Smooth muscle cell (in vitro differentiated cells): ENCODE measurements at regions not wholly inside any gene's neighbourhood (a gene's known extent, or its start where the extent isn't known, plus 50 kb on each side); places are given as distances from the start of the nearest gene placed in this dataset.

Experiments used
- DNase-seq: peaks from one replicate; lab custom pipeline; 2025; ENCODE audit not compliant: unreplicated experiment; lab: John Stamatoyannopoulos, UW
- H2AFZ ChIP-seq: fragments of 200-600 bp; sonication (generic); 2 replicates; pipeline ENCODE4 v1.6.0; 2016; ENCODE audit warnings: antibody characterized with exemption, low read depth, mild to moderate bottlenecking
- H3F3A ChIP-seq: fragments of 200-600 bp; sonication (generic); 2 replicates; pipeline ENCODE4 v1.6.0; 2017; ENCODE audit warnings: antibody characterized with exemption, low read depth
- H3K27ac ChIP-seq: fragments of 200-600 bp; sonication (generic); 2 replicates; pipeline ENCODE4 v1.5.1; 2016; ENCODE audit warnings: low read depth, mild to moderate bottlenecking
- H3K27me3 ChIP-seq: fragments of 200-600 bp; sonication (generic); 2 replicates; pipeline ENCODE4 v1.6.1; 2016; ENCODE audit warnings: low read depth, mild to moderate bottlenecking
- H3K36me3 ChIP-seq: fragments of 200-600 bp; sonication (generic); 2 replicates; pipeline ENCODE4 v1.5.1; 2016; ENCODE audit warnings: low read depth
- H3K4me1 ChIP-seq: fragments of 200-600 bp; sonication (generic); 2 replicates; pipeline ENCODE4 v1.5.1; 2016; ENCODE audit warnings: low read depth
- H3K4me2 ChIP-seq: fragments of 200-600 bp; sonication (generic); 2 replicates; pipeline ENCODE4 v1.6.0; 2016; ENCODE audit warnings: mild to moderate bottlenecking
- H3K4me3 ChIP-seq: fragments of 200-600 bp; sonication (generic); 2 replicates; pipeline ENCODE4 v1.5.1; 2016; ENCODE audit warnings: mild to moderate bottlenecking
- H3K79me2 ChIP-seq: fragments of 200-600 bp; sonication (generic); 2 replicates; pipeline ENCODE4 v1.6.0; 2016; ENCODE audit warnings: low read depth, mild to moderate bottlenecking
- H3K9ac ChIP-seq: fragments of 200-600 bp; sonication (generic); 2 replicates; pipeline ENCODE4 v1.6.0; 2016; ENCODE audit warnings: low read depth
- H3K9me3 ChIP-seq: fragments of 200-600 bp; sonication (generic); replicated peaks from 2 replicates; pipeline ENCODE4 v1.5.1; 2016; ENCODE audit warnings: low read depth
- H4K20me1 ChIP-seq: fragments of 200-600 bp; sonication (generic); 2 replicates; pipeline ENCODE4 v1.6.0; 2016; ENCODE audit warnings: low read depth
- WGBS: methylation state at CpG from one replicate; pipeline ENCODE4 v1.1.7; 2016; ENCODE audit warnings: low lambda C conversion rate; 5-methylcytosine and 5-hydroxymethylcytosine counted together
- TF ChIP-seq, protein P1 (sequence below): fragments of 200-600 bp; sonication (generic); IDR thresholded peaks from 2 replicates; pipeline ENCODE4 v1.5.1; 2017; ENCODE audit warnings: borderline replicate concordance, mild to moderate bottlenecking, antibody characterized with exemption; ENCODE audit not compliant: insufficient read depth, poor library complexity, severe bottlenecking

DNA sequence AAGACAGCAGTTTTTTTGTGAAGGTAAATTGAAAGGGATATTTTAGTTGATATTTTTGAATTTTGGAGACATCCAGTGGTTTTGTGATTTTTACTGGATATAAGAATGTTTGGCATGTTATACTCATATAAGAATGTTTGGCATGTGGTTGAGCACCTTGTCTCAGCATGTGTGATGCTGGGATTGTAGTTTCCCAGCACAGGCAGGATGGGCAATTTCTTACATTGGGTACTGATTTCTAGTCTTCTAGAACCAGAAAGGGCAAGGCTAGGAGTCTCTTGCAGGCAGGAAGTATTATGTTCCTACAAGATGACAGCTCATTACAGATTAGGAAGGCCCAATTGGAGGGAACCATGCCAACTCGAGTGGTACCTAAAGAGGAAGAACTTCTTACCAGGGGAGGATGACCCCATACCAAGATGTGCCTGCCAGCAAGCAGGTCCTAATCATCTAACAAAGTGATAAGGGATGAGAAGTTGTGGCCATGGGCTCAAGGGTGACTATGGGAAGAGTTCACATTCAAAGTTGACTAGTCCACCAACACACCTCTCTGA lies 377.8 kb downstream of the UTRN start:
- no peaks in the 10 kb centered on the region for H3K36me3 ChIP-seq
- H3K9me3 ChIP-seq = no peaks in the 10 kb centered on the region
- 88% methylated on average over 1 of the region's 1 CpG for WGBS
- no peak overlapping the region for H3K27ac ChIP-seq
- DNase-seq = no peak
- no peak overlapping the region for H2AFZ ChIP-seq
- no peak overlapping the region for H3K4me3 ChIP-seq
- no peak overlapping the region for H3K9ac ChIP-seq
- H3K4me1 ChIP-seq = peaks cover 19% of the 10 kb centered on the region
- H4K20me1 ChIP-seq = no peaks in the 10 kb centered on the region
- peaks cover 5% of the 10 kb centered on the region for H3K79me2 ChIP-seq
- H3F3A ChIP-seq = no peaks in the 10 kb centered on the region
- H3K4me2 ChIP-seq = no peak overlapping the region
- TF ChIP-seq, protein P1, sequence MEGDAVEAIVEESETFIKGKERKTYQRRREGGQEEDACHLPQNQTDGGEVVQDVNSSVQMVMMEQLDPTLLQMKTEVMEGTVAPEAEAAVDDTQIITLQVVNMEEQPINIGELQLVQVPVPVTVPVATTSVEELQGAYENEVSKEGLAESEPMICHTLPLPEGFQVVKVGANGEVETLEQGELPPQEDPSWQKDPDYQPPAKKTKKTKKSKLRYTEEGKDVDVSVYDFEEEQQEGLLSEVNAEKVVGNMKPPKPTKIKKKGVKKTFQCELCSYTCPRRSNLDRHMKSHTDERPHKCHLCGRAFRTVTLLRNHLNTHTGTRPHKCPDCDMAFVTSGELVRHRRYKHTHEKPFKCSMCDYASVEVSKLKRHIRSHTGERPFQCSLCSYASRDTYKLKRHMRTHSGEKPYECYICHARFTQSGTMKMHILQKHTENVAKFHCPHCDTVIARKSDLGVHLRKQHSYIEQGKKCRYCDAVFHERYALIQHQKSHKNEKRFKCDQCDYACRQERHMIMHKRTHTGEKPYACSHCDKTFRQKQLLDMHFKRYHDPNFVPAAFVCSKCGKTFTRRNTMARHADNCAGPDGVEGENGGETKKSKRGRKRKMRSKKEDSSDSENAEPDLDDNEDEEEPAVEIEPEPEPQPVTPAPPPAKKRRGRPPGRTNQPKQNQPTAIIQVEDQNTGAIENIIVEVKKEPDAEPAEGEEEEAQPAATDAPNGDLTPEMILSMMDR = no peak
- H3K27me3 ChIP-seq = no peaks in the 10 kb centered on the region

DNA sequence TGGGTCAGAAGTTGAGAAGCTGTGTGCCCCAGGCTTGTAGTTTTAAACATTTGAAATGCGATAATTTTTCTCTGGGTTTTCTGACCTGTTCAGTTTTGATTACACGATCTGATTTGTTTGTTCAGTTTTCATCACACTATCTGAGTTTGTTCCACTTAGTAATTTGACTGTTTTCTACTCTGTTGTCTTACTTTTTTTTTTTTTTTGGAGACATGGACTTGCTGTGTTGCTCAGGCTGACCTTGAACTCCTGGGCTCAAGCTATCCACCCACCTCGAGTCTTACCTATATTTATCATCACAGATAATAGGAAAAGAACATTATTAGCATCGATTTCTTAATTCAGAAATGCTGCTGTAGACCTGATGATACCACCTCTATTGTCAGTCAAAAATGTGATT lies 379.1 kb downstream of the UTRN start:
- TF ChIP-seq, protein P1 = no peak
- Histone ChIP-seq H3K27ac (no peak overlapping the region), H3K4me1 (peaks cover 13% of the 10 kb centered on the region), H4K20me1 (no peaks in the 10 kb centered on the region), H3K79me2 (peaks cover 5% of the 10 kb centered on the region), H3K36me3 (no peaks in the 10 kb centered on the region), H3K9ac (no peak overlapping the region), H3K9me3 (no peaks in the 10 kb centered on the region), H3K4me3 (no peak overlapping the region), H3K4me2 (no peak overlapping the region), H2AFZ (no peak overlapping the region), H3K27me3 (no peaks in the 10 kb centered on the region), H3F3A (no peaks in the 10 kb centered on the region)
- WGBS = 98% methylated on average over 4 of the region's 4 CpGs
- DNase-seq = no peak

DNA sequence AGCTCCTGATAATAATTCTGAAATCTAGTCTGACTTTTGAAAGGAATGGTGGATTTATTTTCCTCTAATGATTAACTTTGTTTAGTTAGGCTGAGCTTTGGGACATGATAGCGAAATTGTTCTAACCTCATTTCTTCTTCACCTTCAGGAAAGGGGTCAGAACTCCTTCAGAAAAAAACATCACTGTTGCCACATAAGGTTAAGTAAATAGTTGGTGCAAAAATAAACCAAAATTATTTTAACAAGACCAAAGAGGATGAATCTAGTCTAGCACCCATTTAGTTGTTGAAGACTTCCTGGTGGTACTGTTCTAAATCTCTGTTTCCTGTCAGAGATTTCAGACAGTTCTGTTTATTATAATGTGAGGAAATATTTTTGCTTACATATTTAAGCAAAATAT lies 379.8 kb downstream of the UTRN start:
- Histone ChIP-seq H3K9me3 (peaks cover under 1% of the 10 kb centered on the region), H3K4me2 (peak overlapping the region; percentile 21), H4K20me1 (no peaks in the 10 kb centered on the region), H2AFZ (no peak overlapping the region), H3K9ac (no peak overlapping the region), H3K4me3 (no peak overlapping the region), H3K79me2 (peaks cover 5% of the 10 kb centered on the region), H3K4me1 (peaks cover 7% of the 10 kb centered on the region), H3K36me3 (no peaks in the 10 kb centered on the region), H3F3A (no peaks in the 10 kb centered on the region), H3K27ac (no peak overlapping the region), H3K27me3 (no peaks in the 10 kb centered on the region)
- TF ChIP-seq, protein P1 = no peak
- 96% methylated on average over 1 of the region's 1 CpG for WGBS
- no peak for DNase-seq

DNA sequence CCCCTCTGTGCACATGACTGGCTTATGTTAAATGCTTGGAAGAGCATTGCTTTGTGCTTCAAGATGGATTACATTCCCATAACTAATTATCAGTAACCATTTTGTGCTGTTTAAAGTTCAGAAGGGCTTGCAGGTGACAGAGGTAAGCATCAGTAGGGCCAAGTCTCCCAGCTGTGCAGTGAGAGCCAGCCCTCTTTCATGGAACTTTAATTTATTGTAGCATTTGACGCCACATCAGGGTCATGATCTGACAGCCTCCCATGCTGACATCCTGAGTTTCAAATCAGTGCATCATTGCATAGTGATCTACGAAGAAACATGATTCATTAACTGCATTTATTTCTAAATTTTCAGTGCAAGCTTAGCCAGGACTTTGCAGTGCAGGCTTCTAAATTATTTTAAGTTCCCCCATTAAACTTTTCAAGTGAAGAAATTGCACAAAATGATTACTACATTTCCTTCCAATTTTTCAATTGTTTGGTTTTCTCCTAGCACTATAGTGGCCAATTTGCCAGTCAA lies 380.9 kb downstream of the UTRN start:
- Histone ChIP-seq H3K27ac (no peak overlapping the region), H3K4me1 (peaks cover 4% of the 10 kb centered on the region), H4K20me1 (no peaks in the 10 kb centered on the region), H3K79me2 (peaks cover 12% of the 10 kb centered on the region), H3K9me3 (peaks cover 5% of the 10 kb centered on the region), H3K27me3 (no peaks in the 10 kb centered on the region), H3F3A (no peaks in the 10 kb centered on the region), H3K4me3 (no peak overlapping the region), H3K36me3 (no peaks in the 10 kb centered on the region), H2AFZ (no peak overlapping the region), H3K9ac (no peak overlapping the region), H3K4me2 (no peak overlapping the region)
- TF ChIP-seq, protein P1 = no peak
- WGBS = 94% methylated on average over 2 of the region's 2 CpGs
- DNase-seq = no peak
